ENCODE measurements at regions not wholly inside any gene's neighbourhood (a gene's known extent, or its start where the extent isn't known, plus 50 kb on each side); places are given as distances from the start of the nearest gene placed in this dataset.

- Mint-ChIP-seq H3K4me3 (no peak overlapping the region), H3K36me3 (ENCODE audit: low read depth) (no peaks in the 10 kb centered on the region), H3K27me3 (ENCODE audit: insufficient read depth) (peaks cover 1% of the 10 kb centered on the region), H3K4me1 (ENCODE audit: low read depth) (no peaks in the 10 kb centered on the region), H3K27ac (no peak overlapping the region), H3K9me3 (no peaks in the 10 kb centered on the region)
- TF ChIP-seq CTCF (IDR thresholded peaks at IDR 0.05), result no peak
- DNase-seq, result no peak
Observed at GRCh38 chr5:67451640-67452279, 255.2 kb upstream of the CD180 start.

GRCh38 chr5:67447732-67448131 lies 251.1 kb upstream of the CD180 start:
- no peak for TF ChIP-seq CTCF (IDR thresholded peaks at IDR 0.05)
- Mint-ChIP-seq H3K9me3 (no peaks in the 10 kb centered on the region), H3K27ac (no peak overlapping the region), H3K4me1 (ENCODE audit: low read depth) (no peaks in the 10 kb centered on the region), H3K36me3 (ENCODE audit: low read depth) (no peaks in the 10 kb centered on the region), H3K4me3 (no peak overlapping the region), H3K27me3 (ENCODE audit: insufficient read depth) (peaks cover 1% of the 10 kb centered on the region)
- no peak for DNase-seq

GRCh38 chr5:67437905-67438845 lies 241.6 kb upstream of the CD180 start:
- no peaks in the 10 kb centered on the region for H3K36me3 Mint-ChIP-seq (ENCODE audit: low read depth)
- peaks cover 4% of the 10 kb centered on the region for H3K27me3 Mint-ChIP-seq (ENCODE audit: insufficient read depth)
- no peaks in the 10 kb centered on the region for H3K4me1 Mint-ChIP-seq (ENCODE audit: low read depth)
- H3K27ac Mint-ChIP-seq, result no peak overlapping the region
- no peak for TF ChIP-seq CTCF (IDR thresholded peaks at IDR 0.05)
- no peak overlapping the region for H3K4me3 Mint-ChIP-seq
- DNase-seq, result no peak
- H3K9me3 Mint-ChIP-seq, result no peaks in the 10 kb centered on the region

- Mint-ChIP-seq H3K27me3 (ENCODE audit: insufficient read depth) (peaks cover 6% of the 10 kb centered on the region), H3K9me3 (no peaks in the 10 kb centered on the region), H3K27ac (no peak overlapping the region), H3K36me3 (ENCODE audit: low read depth) (no peaks in the 10 kb centered on the region), H3K4me1 (ENCODE audit: low read depth) (no peaks in the 10 kb centered on the region), H3K4me3 (no peak overlapping the region)
- no peak for TF ChIP-seq CTCF (IDR thresholded peaks at IDR 0.05)
- DNase-seq, result no peak
Observed at GRCh38 chr5:67435032-67435431, 238.4 kb upstream of the CD180 start.

- Mint-ChIP-seq H3K4me1 (ENCODE audit: low read depth) (no peaks in the 10 kb centered on the region), H3K27me3 (ENCODE audit: insufficient read depth) (peaks cover 6% of the 10 kb centered on the region), H3K9me3 (no peaks in the 10 kb centered on the region), H3K36me3 (ENCODE audit: low read depth) (no peaks in the 10 kb centered on the region), H3K27ac (no peak overlapping the region), H3K4me3 (no peak overlapping the region)
- no peak for DNase-seq
- TF ChIP-seq CTCF (IDR thresholded peaks at IDR 0.05), result no peak
Observed at GRCh38 chr5:67434466-67434865, 237.9 kb upstream of the CD180 start.

Data from HFFc6 (cell line).